G401 (cell line): ENCODE measurements at regions not wholly inside any gene's neighbourhood (a gene's known extent, or its start where the extent isn't known, plus 50 kb on each side); places are given as distances from the start of the nearest gene placed in this dataset.
"Not testable (repeated sequence)": the region's sequence is repeated elsewhere in the genome, so short reads cannot be mapped to it uniquely, and the experiment has no call there.

Experiments
- DNase-seq: peaks from one replicate; pipeline ENCODE4 v3.0.0-alpha.2; 2015; ENCODE audit warnings: low spot score
- in situ Hi-C: cut with HindIII; loops from 2 replicates; pipeline ENCODE4 v1.10.0; 2016; ENCODE audit warnings: low sequenced_read_pairs, mixed read lengths

GRCh38 chr16:63785170-63785569 is 1336.7 kb downstream of the CDH11 start:
- no peak for DNase-seq
- in situ Hi-C loops: no loop called here

- in situ Hi-C loops: no loop called here
These were observed 1345.4 kb downstream of the CDH11 start for GRCh38 chr16:63776437-63776836.

GRCh38 chr16:63776034-63776433 is 1345.8 kb downstream of the CDH11 start:
- DNase-seq: no peak
- in situ Hi-C loops: no loop called here

More at GRCh38 chr16:63776437-63776836, 1345.4 kb downstream of the CDH11 start:
- DNase-seq: no peak

- no peak for DNase-seq
- in situ Hi-C loops: no loop called here
These were observed 1347.6 kb downstream of the CDH11 start for GRCh38 chr16:63774302-63774701.

GRCh38 chr16:63769211-63769610 is 1352.7 kb downstream of the CDH11 start:
- DNase-seq: no peak
- in situ Hi-C loops: no loop called here

DNA sequence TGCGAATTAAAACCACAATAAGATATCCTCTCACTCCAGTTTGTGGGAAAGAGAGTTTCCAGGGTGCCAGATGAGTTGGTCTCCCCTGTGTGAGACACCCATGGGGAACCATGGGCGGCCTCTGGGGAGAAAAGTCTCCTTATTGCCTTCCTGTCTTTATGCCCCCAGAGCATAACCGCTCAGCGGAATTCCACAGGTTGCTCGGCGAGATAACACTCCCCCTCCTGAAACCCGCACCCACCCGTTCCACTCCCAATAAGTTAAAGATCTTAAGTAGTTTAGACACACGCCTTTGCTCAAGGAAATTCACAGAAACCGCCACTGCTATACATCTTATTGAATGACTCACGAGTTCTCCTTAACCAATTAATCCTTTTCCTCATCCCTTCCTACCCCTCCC is 1361.6 kb downstream of the CDH11 start:
- DNase-seq, in situ Hi-C loops: not testable (repeated sequence)

- no peak for DNase-seq
- in situ Hi-C loops: no loop called here
These were observed 1369.5 kb downstream of the CDH11 start for GRCh38 chr16:63752347-63752746.

GRCh38 chr16:63749276-63749675 is 1372.6 kb downstream of the CDH11 start:
- in situ Hi-C loops: no loop called here
- DNase-seq: no peak

DNA sequence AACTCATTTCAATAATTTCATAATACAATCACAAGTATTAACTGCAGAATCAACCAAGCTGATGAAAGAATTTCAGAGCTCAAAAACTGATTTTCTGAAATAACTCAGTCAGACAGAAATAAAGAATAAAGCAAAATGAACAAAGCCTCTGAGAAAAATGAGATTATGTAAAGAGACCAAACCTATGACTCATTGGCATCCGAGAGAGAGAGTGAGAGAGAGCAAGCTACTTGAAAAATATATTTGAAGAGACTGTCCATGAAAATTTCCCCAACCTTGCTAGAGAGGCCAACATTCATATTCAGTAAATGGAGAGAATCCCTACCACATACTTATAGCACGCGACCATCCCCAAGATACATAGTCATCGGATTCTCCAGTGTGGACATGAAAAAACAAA is 1376.4 kb downstream of the CDH11 start:
- in situ Hi-C loops: no loop called here
- no peak for DNase-seq

- DNase-seq: no peak
- in situ Hi-C loops: no loop called here
These were observed 1377.6 kb downstream of the CDH11 start for GRCh38 chr16:63744077-63744874.

DNA sequence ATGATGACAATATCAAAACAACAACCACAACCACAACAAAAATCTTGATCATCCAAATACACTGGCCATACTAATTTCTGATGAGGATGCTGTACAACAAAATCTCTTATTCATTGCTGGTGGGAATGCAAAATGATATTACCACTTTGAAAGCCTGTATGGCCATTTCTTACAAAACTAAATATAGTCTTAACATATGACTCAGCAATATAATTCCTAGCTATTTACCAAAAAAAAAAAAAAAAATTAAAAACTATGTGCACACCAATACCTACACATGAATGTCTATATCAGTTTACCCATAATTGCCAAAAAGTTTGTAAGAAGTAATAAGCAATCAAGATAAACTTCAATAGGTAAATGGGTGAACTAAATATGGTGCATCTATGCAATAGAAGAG is 1379.7 kb downstream of the CDH11 start:
- in situ Hi-C loops: no loop called here
- DNase-seq: no peak

- no peak for DNase-seq
- in situ Hi-C loops: no loop called here
These were observed 1384.2 kb downstream of the CDH11 start for GRCh38 chr16:63737633-63738032.

DNA sequence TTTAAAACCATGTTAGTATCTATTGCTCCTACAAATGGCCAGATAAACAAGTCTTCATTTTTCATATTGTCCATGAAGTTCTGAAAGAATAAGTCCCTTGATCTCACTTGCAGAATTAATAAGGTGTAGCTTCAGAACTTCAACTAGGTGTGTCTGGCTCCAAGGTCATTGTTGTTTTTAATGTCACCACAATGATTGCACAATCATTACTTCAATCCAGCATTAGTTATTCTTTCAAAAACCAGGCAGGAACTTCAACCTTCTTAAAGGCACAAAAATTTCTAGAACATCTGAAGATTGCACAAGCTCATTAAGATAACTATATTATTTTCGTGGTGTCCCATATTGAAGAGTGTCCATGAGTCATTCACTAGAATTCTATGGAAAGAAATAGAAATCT is 1386.4 kb downstream of the CDH11 start:
- in situ Hi-C loops: no loop called here
- DNase-seq: no peak

DNA sequence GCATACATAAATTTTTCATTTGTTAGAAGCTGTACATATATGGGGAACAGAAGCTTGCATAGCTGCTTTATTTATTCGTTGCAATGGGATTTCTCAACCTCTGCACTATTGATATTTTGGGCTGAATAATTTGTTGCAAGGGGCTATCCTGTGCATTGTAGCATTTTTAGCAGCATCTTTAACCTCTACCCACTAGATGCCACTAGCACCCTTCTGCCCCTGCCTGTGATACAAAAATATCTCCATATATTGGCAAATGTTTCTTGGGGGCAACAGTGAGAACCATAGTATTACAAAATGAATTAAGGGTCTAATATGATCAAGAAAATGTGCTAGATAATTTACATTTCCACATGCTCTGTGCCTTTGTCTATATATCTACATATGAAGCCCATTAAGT is 1401.0 kb downstream of the CDH11 start:
- DNase-seq: no peak
- in situ Hi-C loops: no loop called here

DNA sequence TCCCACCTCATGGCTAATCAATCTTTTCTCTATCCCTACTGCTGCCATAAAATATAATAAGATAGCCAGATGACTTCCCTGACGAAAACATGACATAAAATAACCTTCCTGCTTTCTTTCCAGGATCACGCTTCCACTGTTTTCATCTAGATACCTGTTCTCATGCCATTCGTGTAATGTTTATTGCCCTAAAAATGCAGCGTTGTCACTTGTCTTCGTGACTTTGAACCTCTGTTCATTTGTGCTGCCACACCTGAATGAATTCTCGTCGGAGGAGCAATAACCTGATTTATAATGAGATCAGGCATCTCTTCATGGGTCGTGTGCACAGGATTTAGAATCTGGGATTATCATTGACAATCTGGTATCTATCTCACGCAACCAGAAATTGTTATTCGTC is 1401.9 kb downstream of the CDH11 start:
- no peak for DNase-seq
- in situ Hi-C loops: no loop called here

GRCh38 chr16:63717806-63718205 is 1404.1 kb downstream of the CDH11 start:
- in situ Hi-C loops: no loop called here

GRCh38 chr16:63714876-63715275 is 1407.0 kb downstream of the CDH11 start:
- no peak for DNase-seq

More at GRCh38 chr16:63717806-63718205, 1404.1 kb downstream of the CDH11 start:
- peak; percentile 9 for DNase-seq

GRCh38 chr16:63712725-63713124 is 1409.1 kb downstream of the CDH11 start:
- in situ Hi-C loops: no loop called here
- no peak for DNase-seq

More at GRCh38 chr16:63714876-63715275, 1407.0 kb downstream of the CDH11 start:
- in situ Hi-C loops: no loop called here

DNA sequence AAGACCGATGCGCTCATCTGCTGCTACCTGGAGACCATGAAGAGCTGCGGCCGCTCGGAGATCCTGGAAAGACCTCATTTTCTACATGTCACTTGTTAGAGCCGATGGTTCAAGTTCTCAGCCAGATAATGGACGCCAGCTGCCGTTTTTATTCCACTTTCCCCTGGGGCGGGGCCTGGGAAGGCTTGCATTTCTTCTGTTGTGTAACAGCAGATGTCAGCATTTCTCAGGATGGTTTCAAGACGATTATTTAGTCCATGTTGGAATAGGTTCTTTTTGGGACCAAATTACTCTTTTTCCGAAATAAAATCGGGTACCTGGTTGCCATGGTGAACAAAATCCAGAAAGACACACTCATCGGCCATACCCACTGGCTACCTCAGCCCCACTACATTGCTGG is 1418.3 kb downstream of the CDH11 start:
- in situ Hi-C loops: no loop called here
- DNase-seq: no peak

- DNase-seq: no peak
- in situ Hi-C loops: no loop called here
These were observed 1418.8 kb downstream of the CDH11 start for GRCh38 chr16:63702981-63703590.

GRCh38 chr16:63697736-63698135 is 1424.1 kb downstream of the CDH11 start:
- no peak for DNase-seq
- in situ Hi-C loops: no loop called here
